Suprapubic skin (tissue), 4 donors: ENCODE measurements at regions not wholly inside any gene's neighbourhood (a gene's known extent, or its start where the extent isn't known, plus 50 kb on each side); places are given as distances from the start of the nearest gene placed in this dataset.

Source experiments
- DNase-seq, 2 donors: peaks; one replicate each; pipeline ENCODE4 v3.0.0-alpha.2; 2019; ENCODE audit warnings: low spot score in 2 of 2
- H3K27ac ChIP-seq: fragments of 200-600 bp; sonication (generic); one replicate; pipeline ENCODE4 v1.5.1; 2019
- H3K27me3 ChIP-seq: fragments of 200-600 bp; sonication (generic); one replicate; pipeline ENCODE4 v1.5.1; 2019
- H3K36me3 ChIP-seq: fragments of 200-600 bp; sonication (generic); one replicate; pipeline ENCODE4 v1.5.1; 2019
- H3K4me1 ChIP-seq: fragments of 200-600 bp; sonication (generic); one replicate; pipeline ENCODE4 v1.5.1; 2019
- H3K4me3 ChIP-seq: fragments of 200-600 bp; sonication (generic); one replicate; pipeline ENCODE4 v1.5.1; 2019; ENCODE audit warnings: mild to moderate bottlenecking
- H3K9me3 ChIP-seq: fragments of 200-600 bp; sonication (generic); one replicate; pipeline ENCODE4 v1.5.1; 2019
- CTCF ChIP-seq, 2 donors: fragments of 200-600 bp in 1 of 2; fragments of 450-650 bp in 1 of 2; sonication (generic) in 1 of 2; IDR thresholded peaks; one replicate each; pipeline ENCODE4 v1.5.1; 2016 to 2019; ENCODE audit warnings: antibody characterized with exemption in 2 of 2, mild to moderate bottlenecking in 1 of 2, moderate library complexity in 1 of 2
- EP300 ChIP-seq: sonication (generic); formaldehyde crosslinking; IDR thresholded peaks from one replicate; pipeline ENCODE4 v1.6.1; 2017; ENCODE audit warnings: antibody characterized with exemption
- POLR2A ChIP-seq, 2 donors: fragments of 450-650 bp; IDR thresholded peaks; one replicate each; pipeline ENCODE4 v1.6.1; 2017; ENCODE audit warnings: antibody characterized with exemption in 2 of 2, mild to moderate bottlenecking in 2 of 2, moderate library complexity in 2 of 2
- POLR2AphosphoS5 ChIP-seq, 3 donors: sonication (generic); formaldehyde crosslinking; IDR thresholded peaks; one replicate each; pipeline ENCODE4 v1.6.1; 2017; ENCODE audit warnings: antibody characterized with exemption in 3 of 3
- WGBS: methylation state at CpG from one replicate; pipeline ENCODE4 v1.1.5; 2018; 5-methylcytosine and 5-hydroxymethylcytosine counted together

- Histone ChIP-seq H3K27me3 (no peaks in the 10 kb centered on the region), H3K27ac (no peak overlapping the region), H3K36me3 (no peaks in the 10 kb centered on the region), H3K4me3 (no peak overlapping the region), H3K9me3 (no peaks in the 10 kb centered on the region), H3K4me1 (no peaks in the 10 kb centered on the region)
- TF ChIP-seq POLR2A (IDR thresholded peaks at IDR 0.05), result no peak
- TF ChIP-seq POLR2AphosphoS5 (IDR thresholded peaks at IDR 0.05), result no peak
- TF ChIP-seq CTCF (IDR thresholded peaks at IDR 0.05), result no peak
- no peak for TF ChIP-seq EP300
- DNase-seq, result no peak
- WGBS, result 74% methylated on average over 4 of the region's 4 CpGs
Observed at GRCh38 chr20:11982289-11982954, 64.7 kb downstream of the BTBD3 start.

GRCh38 chr20:11982955-11983470, 65.3 kb downstream of the BTBD3 start:
- H3K36me3 ChIP-seq, result no peaks in the 10 kb centered on the region
- no peaks in the 10 kb centered on the region for H3K4me1 ChIP-seq
- WGBS, result 62% methylated on average over 8 of the region's 8 CpGs
- no peaks in the 10 kb centered on the region for H3K27me3 ChIP-seq
- H3K27ac ChIP-seq, result no peak overlapping the region
- TF ChIP-seq EP300 (no peak), POLR2AphosphoS5 (IDR thresholded peaks at IDR 0.05) (no peak), CTCF (IDR thresholded peaks at IDR 0.05) (no peak)
- no peak for DNase-seq
- no peak overlapping the region for H3K4me3 ChIP-seq
- H3K9me3 ChIP-seq, result no peaks in the 10 kb centered on the region

- H3K4me1 ChIP-seq, result no peaks in the 10 kb centered on the region
- TF ChIP-seq POLR2AphosphoS5 (IDR thresholded peaks at IDR 0.05) (no peak), CTCF (IDR thresholded peaks at IDR 0.05) (no peak), POLR2A (IDR thresholded peaks at IDR 0.05) (no peak), EP300 (no peak)
- no peaks in the 10 kb centered on the region for H3K27me3 ChIP-seq
- no peak for DNase-seq
- no peaks in the 10 kb centered on the region for H3K9me3 ChIP-seq
- H3K27ac ChIP-seq, result no peak overlapping the region
- no peaks in the 10 kb centered on the region for H3K36me3 ChIP-seq
- H3K4me3 ChIP-seq, result no peak overlapping the region
Observed at GRCh38 chr20:11986954-11987353, 69.3 kb downstream of the BTBD3 start.

GRCh38 chr20:11987526-11987925, 69.8 kb downstream of the BTBD3 start:
- Histone ChIP-seq H3K27me3 (no peaks in the 10 kb centered on the region), H3K9me3 (no peaks in the 10 kb centered on the region), H3K27ac (no peak overlapping the region), H3K4me3 (no peak overlapping the region), H3K36me3 (no peaks in the 10 kb centered on the region), H3K4me1 (no peaks in the 10 kb centered on the region)
- DNase-seq, result no peak
- 76% methylated on average over 1 of the region's 1 CpG for WGBS
- no peak for TF ChIP-seq CTCF (IDR thresholded peaks at IDR 0.05)
- TF ChIP-seq EP300, result no peak
- no peak for TF ChIP-seq POLR2A (IDR thresholded peaks at IDR 0.05)
- TF ChIP-seq POLR2AphosphoS5 (IDR thresholded peaks at IDR 0.05), result no peak

- 69% methylated on average over 7 of the region's 7 CpGs for WGBS
Observed at GRCh38 chr20:11989018-11989771, 71.5 kb downstream of the BTBD3 start.

More at GRCh38 chr20:11989018-11989771, 71.5 kb downstream of the BTBD3 start:
- Histone ChIP-seq H3K4me3 (no peak overlapping the region), H3K27me3 (no peaks in the 10 kb centered on the region), H3K9me3 (no peaks in the 10 kb centered on the region), H3K36me3 (no peaks in the 10 kb centered on the region), H3K4me1 (no peaks in the 10 kb centered on the region), H3K27ac (no peak overlapping the region)
- no peak for DNase-seq
- TF ChIP-seq CTCF (IDR thresholded peaks at IDR 0.05), result no peak
- no peak for TF ChIP-seq POLR2A (IDR thresholded peaks at IDR 0.05)
- no peak for TF ChIP-seq EP300
- no peak for TF ChIP-seq POLR2AphosphoS5 (IDR thresholded peaks at IDR 0.05)
